ENCODE measurements at regions not wholly inside any gene's neighbourhood (a gene's known extent, or its start where the extent isn't known, plus 50 kb on each side); places are given as distances from the start of the nearest gene placed in this dataset.

- Histone ChIP-seq H3K4me3 (ENCODE audit: low read length) (no peak overlapping the region), H3K9me2 (ENCODE audit: insufficient read depth, low read length) (no peaks in the 10 kb centered on the region), H3K4me2 (ENCODE audit: low read length) (no peak overlapping the region), H2AFZ (ENCODE audit: low read depth, low read length) (no peak overlapping the region), H3K9ac (ENCODE audit: low read length) (no peak overlapping the region), H3K9me3 (ENCODE audit: low read length) (peaks cover 6% of the 10 kb centered on the region), H3F3A (ENCODE audit: insufficient read depth, low read length, poor library complexity, severe bottlenecking) (no peaks in the 10 kb centered on the region), H3K27ac (ENCODE audit: low read length) (no peak overlapping the region), H3K79me2 (replicated peaks; ENCODE audit: insufficient read depth, low read length) (no peaks in the 10 kb centered on the region), H3K27me3 (ENCODE audit: insufficient read depth, low read depth, low read length) (no peaks in the 10 kb centered on the region), H3K36me3 (ENCODE audit: insufficient read depth, low read length) (no peaks in the 10 kb centered on the region), H4K20me1 (ENCODE audit: insufficient read depth) (no peaks in the 10 kb centered on the region)
- TF ChIP-seq EP300 (conservative IDR thresholded peaks at IDR 0.05; ENCODE audit: poor library complexity, severe bottlenecking) (no peak), MXI1 (conservative IDR thresholded peaks at IDR 0.05; ENCODE audit: poor library complexity, severe bottlenecking) (no peak), POLR2AphosphoS5 (IDR thresholded peaks at IDR 0.05) (no peak), EZH2 (IDR thresholded peaks at IDR 0.05; ENCODE audit: borderline replicate concordance, insufficient read depth, low read length, poor library complexity, severe bottlenecking) (no peak)
Measured at GRCh38 chr7:23971031-23971430, 261.0 kb downstream of the STK31 start.

DNA sequence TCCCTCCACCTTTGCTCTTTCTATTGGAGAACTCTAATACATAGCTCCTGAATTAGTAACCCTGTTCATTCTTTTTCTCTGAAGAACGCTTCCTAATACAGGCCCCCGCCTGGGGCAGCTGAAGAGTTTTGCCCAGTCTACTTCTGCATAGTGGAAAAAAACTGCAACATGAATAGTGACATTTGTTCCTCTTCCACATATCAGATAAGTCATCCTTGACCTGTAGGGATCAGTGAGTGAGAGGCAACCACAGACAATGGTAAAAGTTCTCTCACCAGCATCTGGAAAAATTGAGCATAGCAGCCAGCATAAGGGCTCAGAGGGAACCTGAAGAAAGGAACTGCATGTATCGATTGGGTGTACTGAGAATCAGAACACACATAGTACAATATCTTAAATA, 262.0 kb downstream of the STK31 start:
- H3K27me3 ChIP-seq (ENCODE audit: insufficient read depth, low read depth, low read length) = no peaks in the 10 kb centered on the region
- TF ChIP-seq REST (IDR thresholded peaks at IDR 0.05; ENCODE audit: borderline replicate concordance) (no peak), EP300 (conservative IDR thresholded peaks at IDR 0.05; ENCODE audit: poor library complexity, severe bottlenecking) (no peak), MXI1 (conservative IDR thresholded peaks at IDR 0.05; ENCODE audit: poor library complexity, severe bottlenecking) (no peak), SMC3 (conservative IDR thresholded peaks at IDR 0.05; ENCODE audit: poor library complexity) (no peak), CTCF (IDR thresholded peaks at IDR 0.05; ENCODE audit: poor library complexity, severe bottlenecking) (no peak), RAD21 (conservative IDR thresholded peaks at IDR 0.05) (no peak), POLR2AphosphoS5 (IDR thresholded peaks at IDR 0.05) (no peak), EZH2 (IDR thresholded peaks at IDR 0.05; ENCODE audit: borderline replicate concordance, insufficient read depth, low read length, poor library complexity, severe bottlenecking) (no peak), TAF1 (IDR thresholded peaks at IDR 0.05; ENCODE audit: low read depth) (no peak)
- no peaks in the 10 kb centered on the region for H3K79me2 ChIP-seq (replicated peaks; ENCODE audit: insufficient read depth, low read length)
- H3K9ac ChIP-seq (ENCODE audit: low read length) = no peak overlapping the region
- H4K20me1 ChIP-seq (ENCODE audit: insufficient read depth) = no peaks in the 10 kb centered on the region
- H2AFZ ChIP-seq (ENCODE audit: low read depth, low read length) = no peak overlapping the region
- H3F3A ChIP-seq (ENCODE audit: insufficient read depth, low read length, poor library complexity, severe bottlenecking) = no peaks in the 10 kb centered on the region
- no peak overlapping the region for H3K27ac ChIP-seq (ENCODE audit: low read length)
- H3K9me2 ChIP-seq (ENCODE audit: insufficient read depth, low read length) = no peaks in the 10 kb centered on the region
- H3K4me2 ChIP-seq (ENCODE audit: low read length) = no peak overlapping the region
- H3K4me3 ChIP-seq (ENCODE audit: low read length) = no peak overlapping the region
- H3K36me3 ChIP-seq (ENCODE audit: insufficient read depth, low read length) = no peaks in the 10 kb centered on the region
- H3K9me3 ChIP-seq (ENCODE audit: low read length) = peaks cover 6% of the 10 kb centered on the region
